GM23338 (cell line): ENCODE measurements at regions not wholly inside any gene's neighbourhood (a gene's known extent, or its start where the extent isn't known, plus 50 kb on each side); places are given as distances from the start of the nearest gene placed in this dataset.

Experiments
- ATAC-seq: fragments of 200-7000 bp; cut with Tn5 transposase; 3 replicates; pipeline ENCODE4 v1.9.1; 2020
- DNase-seq: peaks from one replicate; pipeline ENCODE4 v3.0.0-alpha.2; 2015; ENCODE audit warnings: low spot score
- H2AFZ ChIP-seq: fragments of 200-600 bp; sonication (generic); 2 replicates; pipeline ENCODE4 v1.8.0; 2016; ENCODE audit warnings: antibody characterized with exemption, mild to moderate bottlenecking, moderate library complexity
- H3F3A ChIP-seq: fragments of 200-600 bp; sonication (generic); replicated peaks from 2 replicates; pipeline ENCODE4 v1.8.0; 2017; ENCODE audit warnings: antibody characterized with exemption, mixed run types, low read depth
- H3K27ac ChIP-seq: fragments of 200-600 bp; sonication (generic); 2 replicates; pipeline ENCODE4 v1.6.1; 2016; ENCODE audit warnings: low read depth
- H3K27me3 ChIP-seq: fragments of 200-600 bp; sonication (generic); 2 replicates; pipeline ENCODE4 v1.8.0; 2016; ENCODE audit warnings: mild to moderate bottlenecking, mixed run types, moderate library complexity; ENCODE audit not compliant: insufficient read depth
- H3K36me3 ChIP-seq: fragments of 200-600 bp; sonication (generic); 2 replicates; pipeline ENCODE4 v1.8.0; 2016; ENCODE audit warnings: mild to moderate bottlenecking; ENCODE audit not compliant: insufficient read depth
- H3K4me1 ChIP-seq: fragments of 200-600 bp; sonication (generic); 2 replicates; pipeline ENCODE4 v1.8.0; 2016; ENCODE audit warnings: mild to moderate bottlenecking, moderate library complexity; ENCODE audit not compliant: insufficient read depth
- H3K4me2 ChIP-seq: fragments of 200-600 bp; sonication (generic); 2 replicates; pipeline ENCODE4 v1.7.1; 2017; ENCODE audit warnings: mixed run types
- H3K4me3 ChIP-seq: fragments of 200-600 bp; sonication (generic); 2 replicates; pipeline ENCODE4 v1.6.1; 2016; ENCODE audit warnings: mixed run types
- H3K79me2 ChIP-seq: fragments of 200-600 bp; sonication (generic); replicated peaks from 2 replicates; pipeline ENCODE4 v1.8.0; 2017; ENCODE audit warnings: mild to moderate bottlenecking; ENCODE audit not compliant: insufficient read depth
- H3K9me2 ChIP-seq: fragments of 200-600 bp; sonication (generic); 2 replicates; pipeline ENCODE4 v1.8.0; 2017; ENCODE audit not compliant: insufficient read depth
- H4K20me1 ChIP-seq: fragments of 200-600 bp; sonication (generic); replicated peaks from 2 replicates; pipeline ENCODE4 v1.8.0; 2017; ENCODE audit warnings: mild to moderate bottlenecking; ENCODE audit not compliant: insufficient read depth
- H3K27ac Mint-ChIP-seq: 2 replicates; pipeline ENCODE4 v1.8.0; 2020; ENCODE audit warnings: inconsistent platforms, mild to moderate bottlenecking, moderate library complexity, mixed read lengths
- H3K27me3 Mint-ChIP-seq: 3 replicates; pipeline ENCODE4 v1.8.0; 2022; ENCODE audit warnings: low read depth, mild to moderate bottlenecking, moderate library complexity, mixed read lengths, inconsistent platforms; ENCODE audit not compliant: insufficient read depth, poor library complexity
- H3K36me3 Mint-ChIP-seq: 3 replicates; pipeline ENCODE4 v1.8.0; 2021; ENCODE audit warnings: low read depth, mild to moderate bottlenecking, inconsistent platforms, moderate library complexity, mixed read lengths
- H3K4me1 Mint-ChIP-seq: 3 replicates; pipeline ENCODE4 v1.8.0; 2020; ENCODE audit warnings: mild to moderate bottlenecking, inconsistent platforms, mixed read lengths
- H3K4me3 Mint-ChIP-seq: 3 replicates; pipeline ENCODE4 v1.8.0; 2021; ENCODE audit warnings: moderate library complexity, mild to moderate bottlenecking, inconsistent platforms, mixed read lengths
- H3K9me3 Mint-ChIP-seq: 3 replicates; pipeline ENCODE4 v1.8.0; 2020; ENCODE audit warnings: moderate library complexity, mild to moderate bottlenecking, inconsistent platforms, mixed read lengths
- CREB1 ChIP-seq: fragments of 250-450 bp; sonication (Bioruptor Pico); IDR thresholded peaks from 2 replicates; pipeline ENCODE4 v1.5.0; 2020; ENCODE audit warnings: low read depth, mild to moderate bottlenecking, moderate library complexity
- ETS1 ChIP-seq: IDR thresholded peaks from 2 replicates; pipeline ENCODE4 v1.6.1; 2016; ENCODE audit warnings: antibody characterized with exemption
- EZH2 ChIP-seq: fragments of 200-600 bp; sonication (generic); IDR thresholded peaks from one replicate; pipeline ENCODE4 v1.8.0; 2017; ENCODE audit warnings: antibody characterized with exemption, mild to moderate bottlenecking, low read depth; ENCODE audit not compliant: unreplicated experiment
- EZH2phosphoT487 ChIP-seq: fragments of 200-600 bp; sonication (generic); IDR thresholded peaks from one replicate; pipeline ENCODE4 v1.8.1; 2018; ENCODE audit warnings: antibody characterized with exemption; ENCODE audit not compliant: unreplicated experiment
- JUNB ChIP-seq: IDR thresholded peaks from one replicate; pipeline ENCODE4 v1.6.1; 2016; ENCODE audit warnings: antibody characterized with exemption; ENCODE audit not compliant: unreplicated experiment
- NANOG ChIP-seq: IDR thresholded peaks from 2 replicates; pipeline ENCODE4 v1.6.1; 2016; ENCODE audit warnings: antibody characterized with exemption, borderline replicate concordance
- POLR2AphosphoS5 ChIP-seq: IDR thresholded peaks from 2 replicates; pipeline ENCODE4 v1.6.1; 2016; ENCODE audit warnings: antibody characterized with exemption, low read depth
- REST ChIP-seq: IDR thresholded peaks from one replicate; pipeline ENCODE4 v1.6.1; 2018; ENCODE audit warnings: antibody characterized with exemption; ENCODE audit not compliant: unreplicated experiment
- ZNF114 ChIP-seq: fragments of 250-450 bp; sonication (Bioruptor Pico); IDR thresholded peaks from 2 replicates; pipeline ENCODE4 v1.5.0; 2020; ENCODE audit warnings: mild to moderate bottlenecking, moderate library complexity
- ZNF331 ChIP-seq: fragments of 250-450 bp; sonication (Bioruptor Pico); IDR thresholded peaks from 2 replicates; pipeline ENCODE4 v1.5.0; 2020; ENCODE audit warnings: low read depth, mild to moderate bottlenecking, moderate library complexity
- ZNF462 ChIP-seq: fragments of 250-450 bp; sonication (Bioruptor Pico); IDR thresholded peaks from 2 replicates; pipeline ENCODE4 v1.5.0; 2020; ENCODE audit warnings: mild to moderate bottlenecking, moderate library complexity
- TF ChIP-seq, protein P1 (sequence below), 2 experiments: fragments of 200-600 bp in 1 of 2; sonication (generic) in 1 of 2; conservative IDR thresholded peaks; 2 replicates each; pipeline versions ENCODE4 v1.5.1 to v1.6.1; 2016 to 2017; ENCODE audit warnings: antibody characterized with exemption in 2 of 2, low read depth in 2 of 2, mild to moderate bottlenecking in 2 of 2, moderate library complexity in 1 of 2

GRCh38 chr6:25167961-25168360, 111.2 kb upstream of the CARMIL1 start:
- Mint-ChIP-seq H3K4me1 (no peaks in the 10 kb centered on the region), H3K27ac (no peak overlapping the region), H3K4me3 (no peak overlapping the region), H3K27me3 (no peaks in the 10 kb centered on the region), H3K9me3 (no peaks in the 10 kb centered on the region), H3K36me3 (no peaks in the 10 kb centered on the region)
- H3K27ac ChIP-seq = no peak overlapping the region
- no peaks in the 10 kb centered on the region for H3K27me3 ChIP-seq
- TF ChIP-seq EZH2phosphoT487 = no peak
- TF ChIP-seq ETS1 = no peak
- TF ChIP-seq CREB1 (CRISPR knock-in tag) = no peak
- TF ChIP-seq ZNF331 (CRISPR knock-in tag) = no peak
- TF ChIP-seq, protein P1, sequence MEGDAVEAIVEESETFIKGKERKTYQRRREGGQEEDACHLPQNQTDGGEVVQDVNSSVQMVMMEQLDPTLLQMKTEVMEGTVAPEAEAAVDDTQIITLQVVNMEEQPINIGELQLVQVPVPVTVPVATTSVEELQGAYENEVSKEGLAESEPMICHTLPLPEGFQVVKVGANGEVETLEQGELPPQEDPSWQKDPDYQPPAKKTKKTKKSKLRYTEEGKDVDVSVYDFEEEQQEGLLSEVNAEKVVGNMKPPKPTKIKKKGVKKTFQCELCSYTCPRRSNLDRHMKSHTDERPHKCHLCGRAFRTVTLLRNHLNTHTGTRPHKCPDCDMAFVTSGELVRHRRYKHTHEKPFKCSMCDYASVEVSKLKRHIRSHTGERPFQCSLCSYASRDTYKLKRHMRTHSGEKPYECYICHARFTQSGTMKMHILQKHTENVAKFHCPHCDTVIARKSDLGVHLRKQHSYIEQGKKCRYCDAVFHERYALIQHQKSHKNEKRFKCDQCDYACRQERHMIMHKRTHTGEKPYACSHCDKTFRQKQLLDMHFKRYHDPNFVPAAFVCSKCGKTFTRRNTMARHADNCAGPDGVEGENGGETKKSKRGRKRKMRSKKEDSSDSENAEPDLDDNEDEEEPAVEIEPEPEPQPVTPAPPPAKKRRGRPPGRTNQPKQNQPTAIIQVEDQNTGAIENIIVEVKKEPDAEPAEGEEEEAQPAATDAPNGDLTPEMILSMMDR (conservative IDR thresholded peaks at IDR 0.05; ENCODE audit: low read depth in 2 of 2) = no peak
- no peak for TF ChIP-seq ZNF114 (CRISPR knock-in tag)
- no peak for TF ChIP-seq POLR2AphosphoS5
- no peak for TF ChIP-seq JUNB
- TF ChIP-seq EZH2 = no peak
- no peak for TF ChIP-seq REST
- no peak for TF ChIP-seq NANOG
- no peak for TF ChIP-seq ZNF462 (CRISPR knock-in tag)
- H3K4me3 ChIP-seq = no peak overlapping the region
- ATAC-seq (no peak), DNase-seq (no peak)
- no peaks in the 10 kb centered on the region for H3K79me2 ChIP-seq
- H3K36me3 ChIP-seq = no peaks in the 10 kb centered on the region
- no peak overlapping the region for H2AFZ ChIP-seq
- H3K9me2 ChIP-seq = 0 out of 2 replicates have a peak, but pooled peaks cover 4% of the 10 kb centered on the region
- H3K4me2 ChIP-seq = no peak overlapping the region
- H3F3A ChIP-seq = no peaks in the 10 kb centered on the region
- H4K20me1 ChIP-seq = no peaks in the 10 kb centered on the region
- H3K4me1 ChIP-seq = no peaks in the 10 kb centered on the region
